WTC11 (cell line): ENCODE measurements at regions not wholly inside any gene's neighbourhood (a gene's known extent, or its start where the extent isn't known, plus 50 kb on each side); places are given as distances from the start of the nearest gene placed in this dataset.

Experiments
- CTCF ChIP-seq: fragments of 200-600 bp; IDR thresholded peaks from 2 replicates; pipeline ENCODE4 v1.8.0; 2022; ENCODE audit warnings: antibody characterized with exemption
- ETV6 ChIP-seq: sonication (generic); formaldehyde crosslinking; IDR thresholded peaks from 2 replicates; pipeline ENCODE4 v1.8.1; 2022; ENCODE audit warnings: mild to moderate bottlenecking, missing genetic modification reagents
- GRHL2 ChIP-seq: fragments of 250-450 bp; sonication (Bioruptor Pico); IDR thresholded peaks from 2 replicates; pipeline ENCODE4 v1.8.0; 2022; ENCODE audit warnings: mild to moderate bottlenecking, moderate library complexity; ENCODE audit not compliant: insufficient replicate concordance, severe bottlenecking
- NFE2L1 ChIP-seq: sonication (generic); formaldehyde crosslinking; IDR thresholded peaks from 2 replicates; pipeline ENCODE4 v1.8.1; 2023; ENCODE audit warnings: missing genetic modification reagents
- NR2C2 ChIP-seq: sonication (generic); formaldehyde crosslinking; IDR thresholded peaks from 2 replicates; pipeline ENCODE4 v1.8.0; 2022; ENCODE audit warnings: mild to moderate bottlenecking, missing genetic modification reagents
- ZMAT4 ChIP-seq: fragments of 250-450 bp; sonication (Bioruptor Pico); IDR thresholded peaks from 2 replicates; pipeline ENCODE4 v1.9.0; 2021; ENCODE audit warnings: mild to moderate bottlenecking
- TF ChIP-seq, protein P1 (sequence below): sonication (generic); formaldehyde crosslinking; IDR thresholded peaks from 2 replicates; pipeline ENCODE4 v1.8.0; 2023; ENCODE audit warnings: mild to moderate bottlenecking, missing genetic modification reagents

DNA sequence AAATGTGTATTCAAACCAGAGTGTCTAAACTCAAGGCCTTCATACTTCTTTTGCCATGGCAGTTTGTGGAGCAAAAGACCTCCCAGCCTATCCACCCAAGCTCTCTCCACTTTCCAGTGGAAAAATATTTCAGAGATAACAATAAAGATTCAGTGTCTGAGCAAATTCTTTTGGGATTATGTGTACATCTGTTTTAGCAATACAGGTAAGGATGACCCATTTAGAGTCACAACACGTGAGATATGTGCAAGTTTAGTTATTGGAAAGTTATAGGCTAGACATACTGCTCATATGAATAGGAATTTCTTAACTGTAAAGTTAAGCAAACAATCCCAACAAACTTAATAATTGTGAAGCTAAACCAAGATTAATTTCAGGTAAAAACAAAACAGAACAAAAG, 174.5 kb upstream of the LRIG1 start:
- no peak for TF ChIP-seq NR2C2 (CRISPR knock-in tag)
- TF ChIP-seq CTCF, result no peak
- TF ChIP-seq GRHL2 (CRISPR knock-in tag), result no peak
- TF ChIP-seq, protein P1, sequence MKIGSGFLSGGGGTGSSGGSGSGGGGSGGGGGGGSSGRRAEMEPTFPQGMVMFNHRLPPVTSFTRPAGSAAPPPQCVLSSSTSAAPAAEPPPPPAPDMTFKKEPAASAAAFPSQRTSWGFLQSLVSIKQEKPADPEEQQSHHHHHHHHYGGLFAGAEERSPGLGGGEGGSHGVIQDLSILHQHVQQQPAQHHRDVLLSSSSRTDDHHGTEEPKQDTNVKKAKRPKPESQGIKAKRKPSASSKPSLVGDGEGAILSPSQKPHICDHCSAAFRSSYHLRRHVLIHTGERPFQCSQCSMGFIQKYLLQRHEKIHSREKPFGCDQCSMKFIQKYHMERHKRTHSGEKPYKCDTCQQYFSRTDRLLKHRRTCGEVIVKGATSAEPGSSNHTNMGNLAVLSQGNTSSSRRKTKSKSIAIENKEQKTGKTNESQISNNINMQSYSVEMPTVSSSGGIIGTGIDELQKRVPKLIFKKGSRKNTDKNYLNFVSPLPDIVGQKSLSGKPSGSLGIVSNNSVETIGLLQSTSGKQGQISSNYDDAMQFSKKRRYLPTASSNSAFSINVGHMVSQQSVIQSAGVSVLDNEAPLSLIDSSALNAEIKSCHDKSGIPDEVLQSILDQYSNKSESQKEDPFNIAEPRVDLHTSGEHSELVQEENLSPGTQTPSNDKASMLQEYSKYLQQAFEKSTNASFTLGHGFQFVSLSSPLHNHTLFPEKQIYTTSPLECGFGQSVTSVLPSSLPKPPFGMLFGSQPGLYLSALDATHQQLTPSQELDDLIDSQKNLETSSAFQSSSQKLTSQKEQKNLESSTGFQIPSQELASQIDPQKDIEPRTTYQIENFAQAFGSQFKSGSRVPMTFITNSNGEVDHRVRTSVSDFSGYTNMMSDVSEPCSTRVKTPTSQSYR (CRISPR knock-in tag), result no peak
- TF ChIP-seq ZMAT4 (CRISPR knock-in tag), result no peak
- TF ChIP-seq ETV6 (CRISPR knock-in tag), result no peak
- TF ChIP-seq NFE2L1 (CRISPR knock-in tag), result no peak
